GM13976 (cell line): ENCODE measurements at regions not wholly inside any gene's neighbourhood (a gene's known extent, or its start where the extent isn't known, plus 50 kb on each side); places are given as distances from the start of the nearest gene placed in this dataset.

Source experiments
- DNase-seq: peaks from one replicate; pipeline ENCODE4 v3.0.0; 2012; ENCODE audit warnings: low spot score
- in situ Hi-C: fragments of 300-500 bp; cut with MboI; formaldehyde crosslinking; loops from one replicate; pipeline ENCODE4 v1.12.0; 2022; ENCODE audit warnings: low sequenced_read_pairs, mixed read lengths, inconsistent platforms; ENCODE audit not compliant: unreplicated experiment
- TF ChIP-seq, protein P1 (sequence below): IDR thresholded peaks from 2 replicates; pipeline ENCODE4 v1.5.1; 2012; ENCODE audit warnings: borderline replicate concordance, mild to moderate bottlenecking; ENCODE audit not compliant: insufficient read depth; ENCODE audit errors: extremely low read depth, missing control alignments, control extremely low read depth

DNA sequence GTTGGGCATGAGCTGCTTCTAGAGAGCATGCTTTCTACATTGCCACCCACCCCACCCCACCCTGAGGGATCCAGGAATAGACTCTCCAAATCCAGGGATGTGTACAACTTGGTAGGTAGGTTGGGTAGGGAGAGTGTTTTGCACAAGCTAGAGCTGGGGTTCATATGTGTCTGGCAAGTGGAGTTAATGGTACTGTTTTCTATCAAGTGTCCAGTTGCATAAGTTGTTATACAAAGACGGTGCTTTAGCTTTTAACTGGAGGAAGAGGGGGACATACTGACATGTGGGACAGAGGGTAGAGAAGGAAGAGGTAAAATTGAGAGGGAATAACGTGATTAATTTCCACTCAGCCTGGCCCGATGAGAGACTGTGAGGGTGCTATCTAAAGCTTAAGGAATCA lies 51.0 kb upstream of the TNC start:
- TF ChIP-seq, protein P1, sequence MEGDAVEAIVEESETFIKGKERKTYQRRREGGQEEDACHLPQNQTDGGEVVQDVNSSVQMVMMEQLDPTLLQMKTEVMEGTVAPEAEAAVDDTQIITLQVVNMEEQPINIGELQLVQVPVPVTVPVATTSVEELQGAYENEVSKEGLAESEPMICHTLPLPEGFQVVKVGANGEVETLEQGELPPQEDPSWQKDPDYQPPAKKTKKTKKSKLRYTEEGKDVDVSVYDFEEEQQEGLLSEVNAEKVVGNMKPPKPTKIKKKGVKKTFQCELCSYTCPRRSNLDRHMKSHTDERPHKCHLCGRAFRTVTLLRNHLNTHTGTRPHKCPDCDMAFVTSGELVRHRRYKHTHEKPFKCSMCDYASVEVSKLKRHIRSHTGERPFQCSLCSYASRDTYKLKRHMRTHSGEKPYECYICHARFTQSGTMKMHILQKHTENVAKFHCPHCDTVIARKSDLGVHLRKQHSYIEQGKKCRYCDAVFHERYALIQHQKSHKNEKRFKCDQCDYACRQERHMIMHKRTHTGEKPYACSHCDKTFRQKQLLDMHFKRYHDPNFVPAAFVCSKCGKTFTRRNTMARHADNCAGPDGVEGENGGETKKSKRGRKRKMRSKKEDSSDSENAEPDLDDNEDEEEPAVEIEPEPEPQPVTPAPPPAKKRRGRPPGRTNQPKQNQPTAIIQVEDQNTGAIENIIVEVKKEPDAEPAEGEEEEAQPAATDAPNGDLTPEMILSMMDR = no peak
- no peak for DNase-seq
- in situ Hi-C loops = no loop called here

DNA sequence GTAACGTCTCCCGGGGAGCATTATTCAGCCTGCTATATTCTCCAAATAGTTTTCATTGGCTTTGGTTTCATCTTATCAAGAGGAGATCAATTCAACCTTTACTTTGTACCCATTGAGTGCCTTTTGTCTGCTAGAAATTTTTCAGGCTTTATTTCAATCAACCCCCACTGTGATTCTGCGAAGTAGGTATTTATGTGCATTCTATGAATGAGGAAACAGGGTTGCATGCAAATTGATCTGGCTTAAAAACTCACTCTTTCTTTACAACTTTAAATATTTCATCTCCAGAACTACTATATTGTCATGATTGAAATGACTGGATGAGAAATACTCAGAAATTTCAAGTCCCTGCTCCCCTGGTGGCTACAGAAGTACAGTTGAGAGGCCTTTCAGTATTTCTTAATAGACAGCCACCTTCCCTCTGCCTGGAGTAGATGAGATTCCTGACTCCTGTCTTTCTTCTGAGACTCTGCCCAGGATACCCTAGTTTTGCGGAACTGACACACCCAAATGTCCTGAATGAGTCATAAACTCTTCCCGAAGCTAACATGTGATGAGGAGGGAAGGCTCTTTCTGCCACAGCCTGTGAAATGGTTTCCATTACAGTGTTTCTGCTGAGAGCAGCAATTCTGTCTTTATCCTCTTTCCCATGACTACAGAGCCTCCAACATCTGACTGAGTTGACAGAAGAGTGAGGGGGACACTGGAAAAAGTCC lies 52.6 kb upstream of the TNC start:
- in situ Hi-C loops = no loop called here
- DNase-seq = no peak
- TF ChIP-seq, protein P1 = no peak

DNA sequence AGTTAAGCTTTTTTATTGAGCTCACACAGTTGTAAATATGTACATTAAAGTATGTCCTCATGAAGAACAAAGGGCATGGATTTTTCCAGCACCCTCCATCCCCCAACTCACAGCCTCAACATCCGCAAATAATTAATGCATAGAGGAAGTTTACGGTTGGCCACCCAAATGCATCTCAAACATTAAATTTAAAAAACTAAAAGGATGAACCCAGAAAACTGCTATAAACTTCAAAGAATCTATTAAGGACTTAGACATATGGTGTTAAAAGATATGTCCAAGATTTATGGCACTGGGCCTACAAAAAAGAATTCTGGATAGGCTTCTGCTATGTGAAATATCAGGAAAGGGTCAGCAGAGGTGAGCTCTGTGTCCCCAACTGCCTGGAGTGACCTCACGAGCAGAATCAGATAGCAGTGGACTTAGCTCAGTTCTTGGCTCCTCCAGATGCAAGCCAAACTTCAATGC lies 54.0 kb upstream of the TNC start:
- no peak for DNase-seq
- in situ Hi-C loops = no loop called here
- TF ChIP-seq, protein P1 = no peak

DNA sequence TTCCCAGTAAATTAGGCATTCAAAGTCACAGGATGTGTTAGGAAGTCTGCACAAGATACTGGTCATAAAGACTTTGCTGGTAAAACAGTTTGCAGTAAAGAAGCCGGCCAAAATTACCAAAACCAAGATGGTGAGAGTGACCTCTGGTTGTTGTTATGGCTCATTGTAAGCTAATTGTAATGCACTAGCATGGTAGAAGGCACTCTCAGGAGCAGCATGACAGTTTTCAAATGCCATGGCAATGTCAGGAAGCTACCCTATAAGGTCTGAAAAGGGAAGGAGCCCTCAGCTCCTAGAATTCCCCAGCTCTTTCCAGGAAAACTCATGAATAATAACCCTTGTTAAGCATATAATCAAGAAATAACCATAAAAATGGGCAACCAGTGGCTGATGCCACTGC lies 64.3 kb upstream of the TNC start:
- TF ChIP-seq, protein P1 = no peak
- in situ Hi-C loops = no loop called here
- no peak for DNase-seq

DNA sequence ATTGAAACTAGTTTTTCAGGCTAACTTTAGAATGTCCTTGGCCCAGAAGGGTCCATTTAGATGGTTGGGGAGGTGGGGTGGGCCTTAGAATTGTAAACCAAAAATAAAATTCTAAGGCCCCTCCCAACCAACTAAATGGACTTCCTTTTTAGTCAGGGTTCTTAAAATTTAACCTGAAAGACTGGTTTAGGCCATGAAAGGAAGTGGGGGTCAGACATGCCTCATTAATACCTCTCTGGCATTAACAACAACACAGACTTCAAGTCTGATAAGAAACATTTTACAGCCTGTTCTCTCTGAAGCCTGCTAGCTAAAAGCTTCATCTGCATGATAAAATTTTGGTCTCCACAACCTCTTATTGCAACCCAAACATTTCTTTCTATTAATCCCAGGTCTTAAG lies 65.5 kb upstream of the TNC start:
- DNase-seq = no peak
- TF ChIP-seq, protein P1 = no peak
- in situ Hi-C loops = no loop called here

DNA sequence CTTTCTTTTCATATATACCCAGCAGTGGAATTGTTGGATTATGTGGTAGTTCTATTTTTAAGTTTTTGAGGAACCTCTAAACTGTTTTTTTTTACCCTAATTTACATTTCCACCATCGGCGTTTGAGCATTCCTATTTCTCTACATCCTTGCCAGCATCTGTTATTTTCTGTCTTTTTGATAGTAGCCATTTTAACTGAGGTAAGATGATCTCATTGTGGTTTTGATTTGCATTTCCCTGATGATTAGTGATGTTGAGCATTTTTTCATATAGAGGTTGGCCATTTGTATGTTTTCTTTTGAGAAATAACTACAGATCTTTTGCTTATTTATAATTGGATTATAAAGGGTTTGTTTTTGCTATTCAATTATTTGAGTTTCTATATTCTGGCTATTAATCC lies 71.7 kb upstream of the TNC start:
- DNase-seq = no peak

More for the DNA sequence above, 71.7 kb upstream of the TNC start:
- TF ChIP-seq, protein P1 = no peak
- in situ Hi-C loops = no loop called here
